Stimulated activated CD8-positive, alpha-beta memory T cell treated with anti-CD3 and anti-CD28 coated beads, Interleukin-4, amount 100 ng/mL, for 4 hours (primary cell): ENCODE measurements at regions not wholly inside any gene's neighbourhood (a gene's known extent, or its start where the extent isn't known, plus 50 kb on each side); places are given as distances from the start of the nearest gene placed in this dataset.

Experiments
- DNase-seq, 2 donors: peaks; one replicate each; pipeline ENCODE4 v3.0.0-alpha.2; 2020; ENCODE audit warnings: low read depth in 2 of 2, low spot score in 1 of 2

- DNase-seq: no peak
Measured at GRCh38 chr2:59301466-59302402, 1060.6 kb upstream of the FANCL start.

GRCh38 chr2:59297816-59298215 is 1056.7 kb upstream of the FANCL start:
- DNase-seq: no peak

- no peak for DNase-seq
Measured at GRCh38 chr2:59296279-59296678, 1055.2 kb upstream of the FANCL start.

GRCh38 chr2:59295524-59296162 is 1054.5 kb upstream of the FANCL start:
- DNase-seq: no peak

GRCh38 chr2:59288771-59289170 is 1047.6 kb upstream of the FANCL start:
- no peak for DNase-seq

GRCh38 chr2:59282374-59283057 is 1041.4 kb upstream of the FANCL start:
- no peak for DNase-seq

GRCh38 chr2:59277671-59278070 is 1036.5 kb upstream of the FANCL start:
- DNase-seq: no peak

GRCh38 chr2:59276917-59277316 is 1035.8 kb upstream of the FANCL start:
- DNase-seq: no peak

GRCh38 chr2:59276033-59276432 is 1034.9 kb upstream of the FANCL start:
- no peak for DNase-seq

GRCh38 chr2:59266453-59266852 is 1025.3 kb upstream of the FANCL start:
- no peak for DNase-seq

GRCh38 chr2:59259913-59260312 is 1018.8 kb upstream of the FANCL start:
- DNase-seq: no peak

- DNase-seq: no peak
Measured at GRCh38 chr2:59256290-59256689, 1015.2 kb upstream of the FANCL start.

- DNase-seq: no peak
Measured at GRCh38 chr2:59254279-59254678, 1013.2 kb upstream of the FANCL start.

GRCh38 chr2:59250307-59250677 is 1009.2 kb upstream of the FANCL start:
- no peak for DNase-seq

- no peak for DNase-seq
Measured at GRCh38 chr2:59249441-59250306, 1008.5 kb upstream of the FANCL start.

- DNase-seq: no peak
Measured at GRCh38 chr2:59239146-59239545, 998.0 kb upstream of the FANCL start.

GRCh38 chr2:59237311-59237710 is 996.2 kb upstream of the FANCL start:
- no peak for DNase-seq

GRCh38 chr2:59236723-59237122 is 995.6 kb upstream of the FANCL start:
- DNase-seq: no peak

GRCh38 chr2:59233920-59234319 is 992.8 kb upstream of the FANCL start:
- no peak for DNase-seq

GRCh38 chr2:59233448-59233847 is 992.3 kb upstream of the FANCL start:
- no peak for DNase-seq
